GM20431 (cell line): ENCODE measurements at regions not wholly inside any gene's neighbourhood (a gene's known extent, or its start where the extent isn't known, plus 50 kb on each side); places are given as distances from the start of the nearest gene placed in this dataset.

Experiments used
- in situ Hi-C: fragments of 300-500 bp; cut with MseI, MboI; formaldehyde crosslinking; loops from one replicate; pipeline ENCODE4 v1.15.0; 2020; ENCODE audit warnings: low sequenced_read_pairs; ENCODE audit not compliant: unreplicated experiment

GRCh38 chr12:28872654-28873268 is 276.3 kb upstream of the FAR2 start:
- in situ Hi-C loops: no loop called here

- in situ Hi-C loops: no loop called here
These were observed 274.3 kb upstream of the FAR2 start for GRCh38 chr12:28874758-28875157.

GRCh38 chr12:28876196-28876798 is 272.8 kb upstream of the FAR2 start:
- in situ Hi-C loops: no loop called here

- in situ Hi-C loops: no loop called here
These were observed 271.2 kb upstream of the FAR2 start for GRCh38 chr12:28877854-28878253.

- in situ Hi-C loops: no loop called here
These were observed 270.4 kb upstream of the FAR2 start for GRCh38 chr12:28878629-28879028.

- in situ Hi-C loops: no loop called here
These were observed 269.7 kb upstream of the FAR2 start for GRCh38 chr12:28879379-28879778.

GRCh38 chr12:28882444-28882843 is 266.6 kb upstream of the FAR2 start:
- in situ Hi-C loops: no loop called here

GRCh38 chr12:28883406-28883997 is 265.6 kb upstream of the FAR2 start:
- in situ Hi-C loops: no loop called here

GRCh38 chr12:28884904-28885679 is 264.0 kb upstream of the FAR2 start:
- in situ Hi-C loops: no loop called here

GRCh38 chr12:28885928-28886327 is 263.1 kb upstream of the FAR2 start:
- in situ Hi-C loops: no loop called here

- in situ Hi-C loops: no loop called here
These were observed 261.6 kb upstream of the FAR2 start for GRCh38 chr12:28887461-28887990.

GRCh38 chr12:28890664-28891063 is 258.4 kb upstream of the FAR2 start:
- in situ Hi-C loops: no loop called here

GRCh38 chr12:28891126-28891525 is 258.0 kb upstream of the FAR2 start:
- in situ Hi-C loops: no loop called here

GRCh38 chr12:28893365-28893764 is 255.7 kb upstream of the FAR2 start:
- in situ Hi-C loops: no loop called here

- in situ Hi-C loops: no loop called here
These were observed 255.2 kb upstream of the FAR2 start for GRCh38 chr12:28893856-28894255.

GRCh38 chr12:28896421-28896820 is 252.7 kb upstream of the FAR2 start:
- in situ Hi-C loops: no loop called here

- in situ Hi-C loops: no loop called here
These were observed 251.0 kb upstream of the FAR2 start for GRCh38 chr12:28898038-28898437.

GRCh38 chr12:28899951-28900350 is 249.1 kb upstream of the FAR2 start:
- in situ Hi-C loops: no loop called here

- in situ Hi-C loops: no loop called here
These were observed 243.7 kb upstream of the FAR2 start for GRCh38 chr12:28905220-28905955.

GRCh38 chr12:28908646-28909045 is 240.4 kb upstream of the FAR2 start:
- in situ Hi-C loops: no loop called here
